ENCODE measurements at regions not wholly inside any gene's neighbourhood (a gene's known extent, or its start where the extent isn't known, plus 50 kb on each side); places are given as distances from the start of the nearest gene placed in this dataset.
A peak's percentile ranks its signal among the peaks of the same experiment; 100 is the strongest.

DNA sequence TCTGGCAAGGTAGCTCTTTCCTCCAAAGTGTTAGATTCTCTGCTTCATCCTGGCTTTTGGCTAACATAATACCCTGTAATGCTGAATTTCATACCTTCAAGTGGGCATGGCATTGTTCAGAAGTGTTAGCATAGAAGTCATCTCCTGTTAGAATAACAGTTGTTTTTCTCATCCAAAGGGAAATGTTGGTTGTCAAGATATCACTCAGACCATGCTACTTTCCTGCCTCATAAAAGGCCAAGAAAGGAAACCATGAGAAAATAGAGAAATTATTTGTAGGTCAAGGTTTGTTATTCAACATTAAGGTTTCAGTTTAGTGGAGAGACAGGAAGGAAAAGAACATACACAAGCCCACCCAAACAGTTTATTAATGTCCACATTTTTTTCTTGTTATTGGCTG, 472.5 kb downstream of the ARHGEF28 start (continued):
- TF ChIP-seq, protein P1, sequence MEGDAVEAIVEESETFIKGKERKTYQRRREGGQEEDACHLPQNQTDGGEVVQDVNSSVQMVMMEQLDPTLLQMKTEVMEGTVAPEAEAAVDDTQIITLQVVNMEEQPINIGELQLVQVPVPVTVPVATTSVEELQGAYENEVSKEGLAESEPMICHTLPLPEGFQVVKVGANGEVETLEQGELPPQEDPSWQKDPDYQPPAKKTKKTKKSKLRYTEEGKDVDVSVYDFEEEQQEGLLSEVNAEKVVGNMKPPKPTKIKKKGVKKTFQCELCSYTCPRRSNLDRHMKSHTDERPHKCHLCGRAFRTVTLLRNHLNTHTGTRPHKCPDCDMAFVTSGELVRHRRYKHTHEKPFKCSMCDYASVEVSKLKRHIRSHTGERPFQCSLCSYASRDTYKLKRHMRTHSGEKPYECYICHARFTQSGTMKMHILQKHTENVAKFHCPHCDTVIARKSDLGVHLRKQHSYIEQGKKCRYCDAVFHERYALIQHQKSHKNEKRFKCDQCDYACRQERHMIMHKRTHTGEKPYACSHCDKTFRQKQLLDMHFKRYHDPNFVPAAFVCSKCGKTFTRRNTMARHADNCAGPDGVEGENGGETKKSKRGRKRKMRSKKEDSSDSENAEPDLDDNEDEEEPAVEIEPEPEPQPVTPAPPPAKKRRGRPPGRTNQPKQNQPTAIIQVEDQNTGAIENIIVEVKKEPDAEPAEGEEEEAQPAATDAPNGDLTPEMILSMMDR (tag by site-specific recombination; IDR thresholded peaks at IDR 0.05), result no peak

DNA sequence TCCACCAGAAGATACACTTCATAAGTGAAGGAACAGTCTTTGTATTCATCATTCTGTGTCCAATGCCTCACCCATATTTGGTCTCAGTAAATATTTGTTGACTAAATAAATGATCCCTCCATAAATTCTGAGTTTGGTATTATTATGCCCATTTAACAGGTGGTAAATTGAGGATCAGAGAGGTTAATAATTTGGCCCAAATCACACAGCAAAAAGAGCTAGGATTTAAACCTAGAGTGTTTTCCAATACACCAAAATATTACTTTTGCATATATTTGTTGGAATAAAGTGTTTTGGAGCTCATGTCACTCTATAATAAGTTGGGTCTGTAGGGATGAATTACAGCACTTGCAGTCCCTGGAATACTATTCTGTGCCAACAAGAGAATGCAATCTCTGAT, 470.3 kb downstream of the ARHGEF28 start:
- Histone ChIP-seq H3K27ac (ENCODE audit: extremely low read depth, low read depth, low read length) (no peak overlapping the region), H3K36me3 (ENCODE audit: control insufficient read depth in 2 of 2, insufficient read depth in 1 of 2, low read length in 2 of 2) (no peaks in the 10 kb centered on the region), H3K9me3 (ENCODE audit: control insufficient read depth, insufficient read depth, low read depth, low read length) (no peaks in the 10 kb centered on the region), H3K4me1 (ENCODE audit: control insufficient read depth, insufficient read depth, low read length) (no peaks in the 10 kb centered on the region), H3K4me3 (ENCODE audit: low read depth, low read length) (no peak overlapping the region)
- TF ChIP-seq ZNF37A (tag by site-specific recombination; IDR thresholded peaks at IDR 0.05), result no peak
- TF ChIP-seq ZNF280D (tag by site-specific recombination; IDR thresholded peaks at IDR 0.05), result no peak
- 0 out of 2 replicates have a peak, but pooled peaks have one; percentile 60 for TF ChIP-seq ZNF768 (tag by site-specific recombination; IDR thresholded peaks at IDR 0.05)
- TF ChIP-seq FEZF1 (tag by site-specific recombination; IDR thresholded peaks at IDR 0.05), result no peak
- no peak for TF ChIP-seq PBX3 (CRISPR knock-in tag; IDR thresholded peaks at IDR 0.05)
- CTCF ChIA-PET, result interaction anchor here (0.6 kb wide), 1 partner anchor 217 kb away, joined by 4 read pairs; no protein-coding TSS in a partner anchor
- POLR2A ChIA-PET, result no interaction called here

GRCh38 chr5:74095871-74096270, 469.9 kb downstream of the ARHGEF28 start:
- Histone ChIP-seq H3K9me3 (ENCODE audit: control insufficient read depth, insufficient read depth, low read depth, low read length) (no peaks in the 10 kb centered on the region), H3K36me3 (ENCODE audit: control insufficient read depth in 2 of 2, insufficient read depth in 1 of 2, low read length in 2 of 2) (no peaks in the 10 kb centered on the region), H3K27ac (ENCODE audit: extremely low read depth, low read depth, low read length) (no peak overlapping the region), H3K4me3 (ENCODE audit: low read depth, low read length) (no peak overlapping the region), H3K4me1 (ENCODE audit: control insufficient read depth, insufficient read depth, low read length) (no peaks in the 10 kb centered on the region)
- ChIA-PET CTCF (no interaction called here), POLR2A (no interaction called here)
- no peak for TF ChIP-seq KLF1 (tag by site-specific recombination; IDR thresholded peaks at IDR 0.05)
- no peak for TF ChIP-seq BCL11B (tag by site-specific recombination; IDR thresholded peaks at IDR 0.05; ENCODE audit: low read depth)

DNA sequence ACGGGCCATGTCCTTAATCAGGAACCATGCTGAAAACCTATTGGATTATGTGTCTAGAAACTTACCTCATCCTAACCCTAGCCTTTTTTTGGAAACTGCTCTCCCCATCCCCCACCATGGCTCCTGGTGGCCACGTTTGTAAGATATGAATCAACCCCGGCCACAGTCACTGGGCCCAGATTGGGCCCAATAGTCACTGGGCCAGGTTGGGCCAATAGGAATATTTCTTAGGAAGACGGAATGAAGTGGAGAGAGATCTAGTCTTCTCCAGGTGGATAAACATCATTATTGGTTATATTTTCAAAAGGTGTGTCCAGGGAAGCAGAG, 468.7 kb downstream of the ARHGEF28 start:
- no peak overlapping the region for H3K27ac ChIP-seq (ENCODE audit: extremely low read depth, low read depth, low read length)
- no peaks in the 10 kb centered on the region for H3K9me3 ChIP-seq (ENCODE audit: control insufficient read depth, insufficient read depth, low read depth, low read length)
- ChIA-PET POLR2A (no interaction called here), CTCF (no interaction called here)
- no peaks in the 10 kb centered on the region for H3K4me1 ChIP-seq (ENCODE audit: control insufficient read depth, insufficient read depth, low read length)
- H3K36me3 ChIP-seq (ENCODE audit: control insufficient read depth in 2 of 2, insufficient read depth in 1 of 2, low read length in 2 of 2), result no peaks in the 10 kb centered on the region
- H3K4me3 ChIP-seq (ENCODE audit: low read depth, low read length), result no peak overlapping the region
- TF ChIP-seq KLF9 (tag by site-specific recombination; IDR thresholded peaks at IDR 0.05; ENCODE audit: low read depth), result no peak
- TF ChIP-seq ZNF292 (tag by site-specific recombination; IDR thresholded peaks at IDR 0.05; ENCODE audit: borderline replicate concordance, low read depth), result no peak
- TF ChIP-seq BCL11A (tag by site-specific recombination; IDR thresholded peaks at IDR 0.05; ENCODE audit: low read depth), result no peak
- TF ChIP-seq HOXC10 (CRISPR knock-in tag; IDR thresholded peaks at IDR 0.05), result no peak
- TF ChIP-seq, protein P2, sequence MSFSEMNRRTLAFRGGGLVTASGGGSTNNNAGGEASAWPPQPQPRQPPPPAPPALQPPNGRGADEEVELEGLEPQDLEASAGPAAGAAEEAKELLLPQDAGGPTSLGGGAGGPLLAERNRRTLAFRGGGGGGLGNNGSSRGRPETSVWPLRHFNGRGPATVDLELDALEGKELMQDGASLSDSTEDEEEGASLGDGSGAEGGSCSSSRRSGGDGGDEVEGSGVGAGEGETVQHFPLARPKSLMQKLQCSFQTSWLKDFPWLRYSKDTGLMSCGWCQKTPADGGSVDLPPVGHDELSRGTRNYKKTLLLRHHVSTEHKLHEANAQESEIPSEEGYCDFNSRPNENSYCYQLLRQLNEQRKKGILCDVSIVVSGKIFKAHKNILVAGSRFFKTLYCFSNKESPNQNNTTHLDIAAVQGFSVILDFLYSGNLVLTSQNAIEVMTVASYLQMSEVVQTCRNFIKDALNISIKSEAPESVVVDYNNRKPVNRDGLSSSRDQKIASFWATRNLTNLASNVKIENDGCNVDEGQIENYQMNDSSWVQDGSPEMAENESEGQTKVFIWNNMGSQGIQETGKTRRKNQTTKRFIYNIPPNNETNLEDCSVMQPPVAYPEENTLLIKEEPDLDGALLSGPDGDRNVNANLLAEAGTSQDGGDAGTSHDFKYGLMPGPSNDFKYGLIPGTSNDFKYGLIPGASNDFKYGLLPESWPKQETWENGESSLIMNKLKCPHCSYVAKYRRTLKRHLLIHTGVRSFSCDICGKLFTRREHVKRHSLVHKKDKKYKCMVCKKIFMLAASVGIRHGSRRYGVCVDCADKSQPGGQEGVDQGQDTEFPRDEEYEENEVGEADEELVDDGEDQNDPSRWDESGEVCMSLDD (tag by site-specific recombination; IDR thresholded peaks at IDR 0.05), result no peak
- TF ChIP-seq HOXD13 (CRISPR knock-in tag; IDR thresholded peaks at IDR 0.05; ENCODE audit: borderline replicate concordance), result no peak
- TF ChIP-seq ZNF37A (tag by site-specific recombination; IDR thresholded peaks at IDR 0.05), result no peak
- no peak for TF ChIP-seq ZSCAN23 (tag by site-specific recombination; IDR thresholded peaks at IDR 0.05)
- no peak for TF ChIP-seq MZF1 (tag by site-specific recombination; IDR thresholded peaks at IDR 0.05; ENCODE audit: borderline replicate concordance)
- no peak for TF ChIP-seq ZNF335 (tag by site-specific recombination; conservative IDR thresholded peaks at IDR 0.05)
- no peak for TF ChIP-seq ZNF341 (tag by site-specific recombination; IDR thresholded peaks at IDR 0.05; ENCODE audit: low read depth)
- no peak for TF ChIP-seq PRDM1 (tag by site-specific recombination; IDR thresholded peaks at IDR 0.05)
- TF ChIP-seq OVOL3 (tag by site-specific recombination; IDR thresholded peaks at IDR 0.05), result no peak
- no peak for TF ChIP-seq ZFP3 (tag by site-specific recombination; IDR thresholded peaks at IDR 0.05; ENCODE audit: low read depth)

All from HEK293 (cell line).